Embryonic facial prominence (tissue), 1 donor: ENCODE measurements at regions not wholly inside any gene's neighbourhood (a gene's known extent, or its start where the extent isn't known, plus 50 kb on each side); places are given as distances from the start of the nearest gene placed in this dataset.

ENCODE experiments used
- DNase-seq: peaks from one replicate; pipeline ENCODE4 v3.0.0-alpha.2; 2016; ENCODE audit errors: extremely low spot score

DNA sequence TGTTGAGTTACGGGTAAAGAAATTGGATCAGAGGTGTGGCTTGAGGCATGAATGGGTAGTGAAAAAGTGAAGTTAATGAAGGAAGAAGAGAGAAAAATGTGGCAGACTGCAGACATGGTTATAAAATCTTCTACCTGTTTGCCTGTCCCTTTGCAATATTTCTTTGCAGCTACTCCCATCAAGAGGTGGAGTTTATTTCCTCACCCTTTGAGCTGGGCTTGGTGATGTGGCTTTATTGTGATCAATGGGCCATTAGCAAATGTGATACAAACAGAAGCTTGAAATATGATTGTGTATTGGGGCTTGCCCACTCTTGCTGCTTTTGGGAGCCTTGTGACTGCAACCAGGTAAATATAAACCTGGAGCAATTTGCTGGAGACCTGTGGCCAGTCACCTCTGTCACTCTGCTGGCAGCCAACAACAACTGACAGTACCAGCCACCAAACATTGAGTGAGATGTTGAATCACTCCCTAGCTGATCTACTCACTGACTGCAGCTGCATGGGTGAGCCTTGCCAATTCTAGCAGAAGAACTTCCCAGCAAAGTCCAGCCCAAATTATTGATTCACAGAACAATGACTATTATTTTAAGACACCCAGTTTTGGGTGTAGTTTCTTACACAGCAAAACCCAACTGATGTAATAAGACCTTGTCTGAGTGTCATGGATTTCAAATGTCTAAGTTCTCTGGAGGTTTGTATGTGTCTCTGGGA lies 151.0 kb upstream of the ATP2B1 start:
- DNase-seq: no peak

DNA sequence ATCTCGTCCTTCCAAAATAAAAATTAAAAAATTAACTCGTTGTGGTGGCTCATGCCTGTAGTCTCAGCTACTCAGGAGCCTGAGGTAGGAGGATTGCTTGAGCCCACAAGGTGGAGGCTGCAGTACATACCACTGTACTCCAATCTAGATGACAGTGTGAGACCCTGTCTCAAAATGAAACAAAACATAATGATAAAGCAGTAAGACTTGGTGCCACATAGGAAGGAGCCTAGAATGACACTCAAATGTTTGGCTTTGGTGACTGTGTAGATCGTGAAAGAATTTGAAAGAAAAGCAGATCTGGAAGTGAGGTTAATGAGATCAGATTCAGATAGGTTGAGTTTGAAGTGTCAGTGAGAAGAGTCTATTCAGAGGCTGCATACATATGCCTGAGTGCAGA lies 150.1 kb upstream of the ATP2B1 start:
- DNase-seq: no peak

DNA sequence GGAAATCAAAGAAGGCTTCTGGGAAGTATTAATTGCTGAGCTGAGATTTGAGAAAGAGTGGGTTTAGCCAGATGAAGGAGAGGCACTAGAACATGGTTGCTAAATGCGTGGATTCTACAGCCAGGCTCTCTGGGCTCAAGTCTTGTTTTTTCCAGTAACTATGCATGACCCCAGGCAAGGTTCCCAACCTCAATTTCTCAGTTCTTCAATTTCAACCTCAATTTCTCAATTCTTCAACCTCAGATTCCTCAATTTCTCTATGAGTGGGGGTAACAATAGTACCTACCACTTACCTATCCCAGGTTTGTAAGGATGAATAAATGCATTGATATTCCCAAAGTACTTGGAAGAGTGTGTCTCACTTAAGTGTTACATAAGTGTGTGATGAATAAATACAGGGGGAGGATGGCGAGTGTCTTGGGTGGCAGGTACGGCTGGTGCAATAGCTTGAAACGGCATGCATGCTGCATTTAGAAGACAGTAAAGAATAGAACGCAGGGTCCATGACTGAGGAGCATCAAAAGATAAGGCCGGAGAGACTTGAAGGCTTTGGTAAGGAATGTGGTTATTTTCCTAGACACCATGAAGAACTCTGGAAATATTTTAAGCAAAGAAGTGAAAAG lies 149.1 kb upstream of the ATP2B1 start:
- no peak for DNase-seq

DNA sequence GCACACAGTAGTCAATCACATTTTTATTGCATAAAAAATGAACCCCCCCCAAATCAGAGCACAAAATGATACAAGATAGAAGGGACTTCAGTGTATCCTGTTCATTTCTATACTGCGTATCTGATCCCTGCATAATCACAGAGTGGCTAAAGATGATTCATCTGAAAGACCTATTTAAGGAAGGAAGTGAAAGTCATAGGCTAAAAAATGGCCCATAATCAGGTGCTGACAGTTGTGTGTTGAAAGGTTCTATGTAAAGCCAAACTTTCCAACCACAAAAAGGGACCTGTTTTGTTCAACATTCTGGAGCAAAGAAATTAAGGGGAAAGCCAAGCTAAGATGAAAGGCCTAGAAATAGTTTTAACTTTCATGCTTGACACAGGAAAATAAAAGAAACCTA lies 147.8 kb upstream of the ATP2B1 start:
- DNase-seq: no peak

DNA sequence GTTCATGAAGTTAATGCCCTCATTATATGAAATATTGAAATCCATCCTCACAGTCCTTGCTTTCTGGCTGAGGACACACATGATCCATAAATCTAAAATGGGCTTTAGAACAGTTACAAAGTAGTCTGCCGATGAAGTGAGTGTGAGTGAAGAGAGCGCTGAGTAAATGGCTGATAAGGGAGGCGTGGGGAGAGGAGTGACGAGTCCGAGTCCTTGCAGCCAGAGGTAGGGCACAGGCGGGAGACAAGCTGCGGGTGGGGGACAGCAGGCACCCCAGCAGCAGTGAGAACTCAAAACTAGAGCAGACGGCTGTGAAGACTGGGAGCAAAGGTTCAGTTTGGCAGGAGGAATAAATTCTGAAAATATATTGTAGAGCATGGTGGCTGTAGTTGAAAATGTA lies 140.1 kb upstream of the ATP2B1 start:
- no peak for DNase-seq

DNA sequence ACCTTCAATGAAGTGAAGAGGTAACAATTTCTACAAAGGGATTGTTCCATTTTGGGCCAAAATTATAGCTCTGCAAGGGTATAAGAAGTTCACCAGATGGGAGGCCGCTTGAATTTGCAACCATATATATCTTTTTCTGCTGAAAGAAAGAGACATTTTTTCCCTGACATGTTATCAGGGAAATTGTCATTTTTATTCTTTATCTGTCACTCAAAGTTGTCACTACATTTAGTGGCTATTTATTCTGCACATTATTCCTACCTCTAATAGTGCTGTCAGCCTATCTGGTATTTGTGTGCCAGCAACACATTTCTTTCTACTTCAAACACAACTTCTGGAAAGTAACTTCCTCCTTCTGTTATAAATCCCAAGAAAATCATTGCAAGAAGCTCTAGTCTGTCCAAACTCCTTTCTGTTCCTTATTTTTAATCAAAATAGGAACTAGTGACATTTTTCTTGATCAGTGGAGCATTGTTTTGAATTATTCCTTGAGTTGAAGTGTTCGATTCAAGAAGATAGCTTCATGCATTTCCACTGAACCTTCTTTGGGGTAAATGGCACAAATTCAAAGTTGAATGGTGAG lies 137.9 kb upstream of the ATP2B1 start:
- no peak for DNase-seq

DNA sequence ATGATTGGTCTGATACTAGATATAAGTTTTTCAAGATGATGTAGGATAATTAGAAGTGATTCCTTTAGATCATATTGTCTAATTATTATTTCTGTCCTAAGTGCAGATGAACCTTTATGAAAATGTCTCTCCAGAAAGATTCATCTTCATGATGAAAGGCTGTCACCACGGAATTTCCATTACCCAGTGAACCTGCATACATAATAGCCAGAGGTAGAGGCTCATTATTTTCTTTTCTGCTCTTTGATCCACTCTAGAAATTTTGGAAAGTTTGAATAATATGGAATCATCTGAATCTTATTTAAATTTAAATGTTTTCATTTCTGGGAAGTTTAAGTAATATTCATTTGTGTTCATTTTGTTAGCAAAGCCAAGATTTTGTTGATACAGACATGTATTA lies 137.1 kb upstream of the ATP2B1 start:
- no peak for DNase-seq

DNA sequence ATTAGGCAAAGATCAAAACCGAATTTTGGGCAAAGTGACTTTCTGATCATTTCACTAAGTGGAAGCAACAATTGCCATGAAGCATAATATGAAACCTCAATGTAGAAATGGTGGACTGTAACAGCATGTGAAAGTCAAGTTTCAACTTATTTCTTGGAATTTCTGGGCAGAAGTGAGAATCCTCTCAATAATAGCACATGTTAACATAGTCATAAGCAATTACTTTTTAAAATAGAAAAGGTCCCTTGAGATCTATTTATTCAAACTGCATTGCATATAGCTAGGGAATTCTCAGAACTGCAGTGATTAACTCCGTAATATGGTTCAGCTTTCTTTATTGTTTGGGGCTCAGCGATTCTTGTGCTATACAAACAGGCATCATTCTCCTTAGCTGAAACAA lies 136.7 kb upstream of the ATP2B1 start:
- DNase-seq: no peak

DNA sequence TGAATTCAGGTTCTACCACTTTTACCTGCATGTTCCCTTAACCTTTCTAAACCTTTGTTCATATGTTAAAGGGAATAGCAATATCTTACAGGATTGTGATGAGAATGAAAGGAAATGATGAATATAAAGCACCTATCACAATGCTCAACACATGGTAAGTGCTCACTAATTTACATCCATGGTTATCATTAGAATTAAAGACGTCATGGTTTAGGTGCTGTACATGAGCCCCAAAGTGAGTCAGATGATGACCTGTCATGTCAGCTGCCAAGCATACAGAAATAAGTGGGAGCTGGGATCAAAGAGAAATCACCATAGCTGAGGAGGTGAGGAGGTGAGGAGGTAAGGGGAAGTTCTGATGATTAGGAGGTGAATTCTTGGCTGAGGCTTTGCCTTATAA lies 135.9 kb upstream of the ATP2B1 start:
- no peak for DNase-seq

DNA sequence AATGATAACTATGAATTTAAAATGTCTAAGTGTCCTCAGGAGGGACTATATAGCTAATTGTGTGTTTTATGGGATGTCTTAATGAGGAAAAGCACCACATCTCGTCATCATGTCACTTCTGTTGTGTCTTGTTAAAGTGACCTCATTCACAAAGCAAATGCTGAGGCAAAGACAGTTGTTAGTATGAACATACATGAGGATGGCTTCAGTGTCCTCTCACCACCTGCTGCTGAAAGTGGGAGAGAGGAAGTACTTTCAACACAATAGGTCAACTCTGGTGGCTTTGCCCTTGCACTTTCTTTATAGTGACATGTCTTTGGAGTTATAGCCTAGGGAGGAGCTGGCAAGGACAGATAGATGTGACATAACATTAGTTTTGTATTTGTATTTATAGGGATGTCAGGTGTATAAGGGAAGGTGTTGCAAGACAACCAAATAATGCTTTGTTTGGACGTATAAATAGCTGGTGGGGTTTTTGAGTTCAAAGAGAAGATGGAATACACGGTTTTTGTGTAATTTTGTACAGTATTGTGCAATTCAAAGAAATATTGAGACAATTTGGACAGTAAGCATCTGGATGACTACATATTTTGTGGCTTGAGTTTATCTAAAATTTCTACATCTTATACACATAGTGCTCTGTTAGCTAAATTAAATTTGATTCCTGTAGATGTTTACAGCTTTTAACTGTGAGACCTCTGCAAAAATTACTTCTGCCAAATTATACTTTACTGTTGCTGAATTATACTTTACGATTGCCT lies 131.7 kb upstream of the ATP2B1 start:
- no peak for DNase-seq

DNA sequence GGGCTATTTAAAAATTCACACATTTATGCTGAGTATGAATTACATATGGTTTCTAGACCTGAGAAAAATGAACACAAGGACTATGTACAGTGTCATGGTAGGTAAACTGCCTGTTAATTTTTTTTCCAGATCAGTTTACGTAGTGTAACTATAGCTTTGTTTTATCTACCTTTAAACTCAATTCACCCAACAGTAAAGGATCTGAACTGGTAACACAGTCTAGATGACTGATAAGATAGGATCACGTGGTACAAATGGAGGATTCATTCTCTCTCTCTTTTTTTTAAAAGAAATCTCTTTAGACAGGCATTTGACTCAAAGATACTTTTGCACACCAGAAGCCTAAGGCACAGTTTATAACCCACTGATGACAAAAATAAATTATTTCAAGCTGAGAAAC lies 130.8 kb upstream of the ATP2B1 start:
- DNase-seq: no peak

DNA sequence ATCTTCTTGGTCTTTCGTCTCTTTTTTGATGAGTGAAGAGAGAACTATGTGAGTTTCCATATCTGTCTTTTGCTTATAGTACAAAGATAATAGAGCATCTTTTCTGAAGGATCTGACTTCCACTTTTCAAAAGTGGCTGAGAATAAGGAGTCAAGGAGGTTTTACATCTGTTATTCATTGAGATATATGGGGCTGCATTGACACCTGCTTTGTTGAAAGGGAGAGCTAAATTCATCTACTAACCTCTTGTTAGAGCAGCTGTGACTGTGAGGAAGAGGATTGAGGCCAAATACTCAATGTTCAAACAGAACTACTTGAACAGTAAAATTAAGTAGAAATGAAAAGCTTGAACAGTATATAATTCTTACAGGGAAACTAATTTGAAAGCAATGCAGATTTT lies 130.2 kb upstream of the ATP2B1 start:
- no peak for DNase-seq

DNA sequence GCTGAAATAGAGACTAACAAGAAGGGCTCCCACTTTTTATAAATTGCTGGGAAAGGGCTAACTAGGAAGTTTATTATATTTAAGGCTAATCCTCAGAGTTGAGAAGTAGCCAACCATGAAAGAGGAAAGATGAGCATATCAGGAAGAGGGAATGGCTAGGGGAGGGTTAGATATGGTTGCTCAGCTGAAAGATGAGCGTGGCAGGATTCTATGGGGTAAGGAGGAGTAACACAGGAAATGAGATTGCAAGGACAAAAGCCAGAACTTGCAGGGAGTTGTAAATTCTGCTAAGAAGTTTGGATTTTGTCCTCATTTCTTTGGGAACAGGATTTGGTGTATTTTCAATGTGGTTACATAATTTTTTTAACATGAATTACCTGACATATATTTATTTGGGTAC lies 127.4 kb upstream of the ATP2B1 start:
- DNase-seq: no peak

DNA sequence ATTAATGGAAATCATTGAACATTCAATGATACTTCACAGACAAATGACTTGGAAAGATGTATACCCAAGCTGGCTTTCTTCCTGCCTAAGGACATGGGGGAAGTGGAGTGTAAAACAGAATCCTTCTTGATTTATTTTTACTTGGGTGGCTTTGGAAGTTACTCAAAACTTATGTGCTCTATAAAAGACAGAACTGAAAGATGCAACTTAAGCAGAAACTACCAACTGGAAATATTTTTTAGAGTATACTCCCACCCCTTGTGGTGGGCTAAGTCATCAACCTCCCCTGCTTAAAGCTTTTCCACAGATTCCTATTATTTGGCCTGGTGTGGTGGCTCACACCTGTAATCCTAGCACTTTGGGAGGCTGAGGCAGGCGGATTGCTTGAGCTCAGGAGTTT lies 126.0 kb upstream of the ATP2B1 start:
- no peak for DNase-seq

DNA sequence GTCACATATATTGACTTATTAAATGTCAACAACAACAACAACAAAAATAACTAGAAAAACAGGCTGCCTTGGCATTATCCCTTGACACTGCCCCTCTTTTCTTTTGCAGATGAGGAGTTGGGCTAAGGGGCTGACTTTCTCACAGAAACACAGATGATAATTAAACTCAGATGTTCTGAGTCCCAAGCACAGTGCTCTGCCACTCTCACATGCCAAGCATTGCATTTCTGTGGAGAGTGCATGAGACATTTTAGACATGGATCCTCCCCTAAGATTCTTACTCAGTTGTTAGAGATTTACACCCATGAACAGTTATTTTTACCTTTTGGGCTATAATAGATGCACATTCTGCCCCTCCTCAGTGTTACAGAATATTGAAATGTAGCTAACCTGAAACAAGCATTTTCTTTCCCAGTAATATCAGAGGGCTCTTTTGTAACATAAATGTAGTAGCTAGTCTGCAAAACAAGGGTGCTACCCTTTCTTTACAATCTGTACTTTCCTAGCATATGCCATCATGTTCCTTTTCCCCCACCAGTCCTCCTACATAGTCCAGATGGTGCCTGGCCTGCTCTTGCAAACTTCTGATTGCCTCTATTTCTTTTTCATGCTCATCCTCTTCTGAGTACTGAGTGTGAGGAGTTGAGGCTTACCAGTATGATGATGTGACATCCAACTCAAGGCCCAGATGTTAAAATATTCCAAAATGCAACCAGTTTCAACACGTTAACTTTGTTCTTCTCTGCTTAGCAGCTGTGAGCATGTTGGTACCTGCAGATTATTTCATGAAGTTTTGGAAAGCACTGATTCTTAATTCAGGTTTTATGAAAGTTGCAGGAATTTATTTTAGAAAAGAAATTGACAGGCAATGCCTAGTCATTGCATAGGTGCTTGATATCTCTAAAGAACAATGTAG lies 125.0 kb upstream of the ATP2B1 start:
- DNase-seq: no peak

DNA sequence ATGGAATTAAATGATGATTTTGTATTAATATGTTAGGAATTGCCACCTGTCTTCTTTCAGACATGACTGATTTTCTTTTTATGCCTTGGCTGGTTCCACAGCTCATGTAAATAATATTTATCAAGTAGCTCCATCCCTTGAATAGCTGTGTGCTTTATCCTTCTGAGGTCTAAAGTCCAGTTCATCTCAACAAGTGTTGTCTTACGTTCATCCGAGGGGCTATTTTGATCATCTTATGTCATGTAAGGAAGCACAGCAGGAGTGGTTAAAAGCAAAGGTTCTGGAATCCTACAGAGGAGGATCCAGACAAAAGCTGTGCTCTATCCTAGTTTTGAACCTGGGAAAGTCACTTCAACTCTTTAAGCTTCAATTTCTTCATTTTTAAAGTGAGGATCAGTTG lies 123.7 kb upstream of the ATP2B1 start:
- no peak for DNase-seq

DNA sequence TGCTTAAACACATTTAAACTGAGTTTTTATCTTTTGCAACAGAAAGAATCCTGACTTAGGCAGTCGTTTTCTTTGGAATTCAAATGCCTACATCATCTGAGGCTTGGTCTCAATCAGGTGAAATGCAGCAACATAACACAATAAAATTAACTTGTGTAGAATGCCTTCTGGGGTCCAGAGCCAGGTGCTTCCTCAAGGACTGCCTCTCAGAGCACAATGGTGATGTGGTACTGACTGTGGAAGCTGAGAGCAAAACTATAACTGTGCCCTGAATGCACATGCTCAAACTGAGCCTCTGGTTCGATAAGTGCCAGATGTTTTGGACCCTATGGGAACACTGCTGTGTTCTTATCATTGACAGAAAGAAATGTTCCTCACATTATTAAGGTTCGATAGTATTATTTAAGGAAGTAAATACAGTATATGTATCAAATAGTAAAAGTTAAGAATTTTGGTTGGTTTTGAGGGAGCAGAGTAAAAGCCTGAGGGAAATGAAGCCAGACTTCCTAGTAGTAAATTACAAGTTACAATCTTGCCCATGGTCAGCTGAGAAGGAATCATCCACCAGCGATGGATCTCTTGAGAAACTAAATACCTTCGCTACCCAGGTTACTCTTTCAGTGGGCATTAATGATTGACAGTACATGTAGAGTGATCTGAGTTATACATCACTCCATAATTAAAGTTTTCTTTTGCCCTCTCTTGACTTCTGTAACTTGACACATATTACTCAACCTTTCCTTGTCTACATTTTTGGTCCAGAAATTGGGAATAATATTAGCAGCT lies 122.9 kb upstream of the ATP2B1 start:
- no peak for DNase-seq

DNA sequence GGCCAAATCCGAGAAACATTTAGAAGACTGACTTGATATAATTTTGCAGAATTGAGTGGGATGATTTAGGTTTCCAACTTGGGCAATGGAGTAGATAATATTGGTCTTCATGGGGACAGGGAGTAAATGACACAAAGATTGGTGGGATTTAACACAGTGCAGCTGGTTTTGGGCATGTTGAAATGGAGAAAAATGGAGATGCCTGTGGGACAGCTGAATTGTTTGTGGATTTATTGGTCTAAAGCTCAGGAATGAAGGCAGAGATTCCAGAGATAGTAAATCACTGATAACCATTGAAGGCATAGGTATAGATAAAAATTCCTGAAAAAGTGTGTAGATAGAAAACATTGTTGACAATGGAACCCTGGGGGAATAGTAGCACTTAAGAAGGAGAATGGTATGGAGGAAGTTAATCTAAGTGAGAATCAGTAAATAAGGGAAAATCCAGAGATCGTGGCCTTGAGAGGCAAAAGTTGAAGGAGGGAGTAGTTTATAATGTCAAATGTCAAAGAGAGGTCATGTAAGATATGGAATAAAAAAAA lies 120.9 kb upstream of the ATP2B1 start:
- DNase-seq: no peak

DNA sequence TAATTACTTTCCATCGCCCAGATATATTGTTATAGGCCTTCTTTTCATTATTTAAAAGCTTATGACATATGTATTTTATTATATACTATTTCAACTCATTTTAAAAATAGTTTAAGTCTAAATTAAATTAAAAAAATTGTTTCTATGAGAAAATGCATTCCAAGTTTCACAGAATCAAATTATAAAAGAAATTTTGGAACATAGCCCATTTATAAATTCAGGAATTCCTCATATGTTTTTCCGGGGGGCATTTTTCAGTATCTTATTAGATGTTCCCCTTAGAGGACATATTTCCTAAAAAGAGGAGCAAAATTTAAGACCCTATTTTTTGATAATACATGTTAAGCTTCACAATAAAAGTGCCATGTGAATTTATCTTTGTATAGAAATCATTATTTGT lies 119.9 kb upstream of the ATP2B1 start:
- DNase-seq: no peak

DNA sequence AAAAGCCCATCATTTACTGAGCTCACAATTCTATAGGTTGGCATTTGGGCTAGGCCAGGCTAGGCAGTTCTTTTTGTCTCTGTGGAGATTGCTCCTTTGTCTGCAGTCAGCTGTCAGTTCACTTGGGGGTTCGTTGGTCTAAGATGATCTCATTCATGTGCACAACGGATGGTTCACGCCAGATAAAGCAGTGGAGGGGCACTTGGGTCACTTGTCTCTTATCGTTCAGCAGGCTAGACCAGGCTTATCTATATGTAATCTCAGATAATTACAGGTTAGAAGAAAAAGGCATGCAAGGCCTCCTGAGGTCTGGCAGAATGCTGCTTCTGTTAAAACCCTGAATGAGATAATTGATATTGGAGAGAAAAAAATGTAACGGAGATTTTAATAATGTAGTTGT lies 119.0 kb upstream of the ATP2B1 start:
- DNase-seq: no peak

DNA sequence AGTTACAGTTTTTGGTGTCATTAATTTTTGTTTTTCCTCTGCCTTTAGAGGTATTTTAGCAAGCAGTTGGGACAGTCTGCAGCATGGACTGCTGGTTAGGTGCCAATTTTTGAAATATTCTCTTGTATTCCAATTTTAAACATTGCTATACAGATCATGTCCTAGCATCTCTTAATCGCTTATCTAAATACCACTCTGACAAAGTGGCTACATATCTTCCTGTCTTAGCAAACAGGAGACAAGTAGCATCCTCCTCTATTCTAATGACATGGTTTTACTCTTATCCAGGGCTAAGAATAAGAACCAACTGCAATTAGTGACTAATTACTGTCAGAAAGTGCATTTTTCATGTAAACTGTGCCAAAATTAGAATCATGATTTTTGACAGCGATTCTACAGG lies 117.8 kb upstream of the ATP2B1 start:
- DNase-seq: no peak
